GM23248 (cell line): ENCODE measurements at regions not wholly inside any gene's neighbourhood (a gene's known extent, or its start where the extent isn't known, plus 50 kb on each side); places are given as distances from the start of the nearest gene placed in this dataset.

Source experiments
- EZH2 ChIP-seq: fragments of 200-600 bp; sonication (generic); IDR thresholded peaks from 2 replicates; pipeline ENCODE4 v1.6.1; 2018; ENCODE audit warnings: antibody characterized with exemption, mild to moderate bottlenecking; ENCODE audit not compliant: insufficient read depth, poor library complexity, severe bottlenecking
- EZH2phosphoT487 ChIP-seq: fragments of 200-600 bp; sonication (generic); IDR thresholded peaks from 2 replicates; pipeline ENCODE4 v1.6.1; 2018; ENCODE audit warnings: antibody characterized with exemption, moderate library complexity, mild to moderate bottlenecking, low read depth; ENCODE audit not compliant: insufficient read depth

- TF ChIP-seq EZH2phosphoT487 (no peak), EZH2 (no peak)
These were observed 337.4 kb downstream of the SRGAP2C start for GRCh38 chr1:121522061-121522759.
